GM23248 (cell line): ENCODE measurements at regions not wholly inside any gene's neighbourhood (a gene's known extent, or its start where the extent isn't known, plus 50 kb on each side); places are given as distances from the start of the nearest gene placed in this dataset.

ENCODE experiments used
- DNase-seq: peaks from one replicate; pipeline ENCODE4 v3.0.0-alpha.2; 2015
- H2AFZ ChIP-seq: fragments of 200-600 bp; sonication (generic); 2 replicates; pipeline ENCODE4 v1.6.1; 2016; ENCODE audit warnings: antibody characterized with exemption
- H3F3A ChIP-seq: fragments of 200-600 bp; sonication (generic); 2 replicates; pipeline ENCODE4 v1.6.1; 2016; ENCODE audit warnings: mild to moderate bottlenecking, antibody characterized with exemption, mixed run types; ENCODE audit not compliant: insufficient read depth
- H3K27ac ChIP-seq: fragments of 200-600 bp; sonication (generic); 2 replicates; pipeline ENCODE4 v1.5.1; 2016; ENCODE audit warnings: mild to moderate bottlenecking
- H3K27me3 ChIP-seq: fragments of 200-600 bp; sonication (generic); replicated peaks from 2 replicates; pipeline ENCODE4 v1.6.1; 2016; ENCODE audit warnings: mild to moderate bottlenecking; ENCODE audit not compliant: insufficient read depth
- H3K36me3 ChIP-seq: fragments of 200-600 bp; sonication (generic); 2 replicates; pipeline ENCODE4 v1.6.1; 2016; ENCODE audit warnings: low read depth, mild to moderate bottlenecking
- H3K4me1 ChIP-seq: fragments of 200-600 bp; sonication (generic); 2 replicates; pipeline ENCODE4 v1.6.1; 2016; ENCODE audit warnings: mild to moderate bottlenecking; ENCODE audit not compliant: insufficient read depth
- H3K4me2 ChIP-seq: fragments of 200-600 bp; sonication (generic); one replicate; pipeline ENCODE4 v1.6.1; 2016; ENCODE audit warnings: mild to moderate bottlenecking; ENCODE audit not compliant: unreplicated experiment
- H3K4me3 ChIP-seq: fragments of 200-600 bp; sonication (generic); 2 replicates; pipeline ENCODE4 v1.5.1; 2016; ENCODE audit warnings: mild to moderate bottlenecking
- H3K79me2 ChIP-seq: fragments of 200-600 bp; sonication (generic); 2 replicates; pipeline ENCODE4 v1.6.1; 2016; ENCODE audit warnings: mild to moderate bottlenecking; ENCODE audit not compliant: insufficient read depth
- H3K9ac ChIP-seq: fragments of 200-600 bp; sonication (generic); 2 replicates; pipeline ENCODE4 v1.6.1; 2016; ENCODE audit warnings: mild to moderate bottlenecking
- H3K9me2 ChIP-seq: fragments of 200-600 bp; sonication (generic); 2 replicates; pipeline ENCODE4 v1.6.1; 2016; ENCODE audit warnings: mixed run types, mild to moderate bottlenecking, moderate library complexity; ENCODE audit not compliant: insufficient read depth
- H3K9me3 ChIP-seq: fragments of 200-600 bp; sonication (generic); one replicate; pipeline ENCODE4 v1.6.1; 2017; ENCODE audit warnings: low read depth
- H4K20me1 ChIP-seq: fragments of 200-600 bp; sonication (generic); 2 replicates; pipeline ENCODE4 v1.6.0; 2016; ENCODE audit not compliant: insufficient read depth
- EZH2 ChIP-seq: fragments of 200-600 bp; sonication (generic); IDR thresholded peaks from 2 replicates; pipeline ENCODE4 v1.6.1; 2018; ENCODE audit warnings: antibody characterized with exemption, mild to moderate bottlenecking; ENCODE audit not compliant: insufficient read depth, poor library complexity, severe bottlenecking
- EZH2phosphoT487 ChIP-seq: fragments of 200-600 bp; sonication (generic); IDR thresholded peaks from 2 replicates; pipeline ENCODE4 v1.6.1; 2018; ENCODE audit warnings: antibody characterized with exemption, moderate library complexity, mild to moderate bottlenecking, low read depth; ENCODE audit not compliant: insufficient read depth
- WGBS, 2 experiments: methylation state at CpG; one replicate each; pipeline ENCODE4 v1.1.6; 2015 to 2017; ENCODE audit warnings: low lambda C conversion rate in 2 of 2, low coverage in 1 of 2; ENCODE audit errors: missing lambda C conversion rate in 2 of 2; 5-methylcytosine and 5-hydroxymethylcytosine counted together
- in situ Hi-C: fragments of 300-500 bp; cut with MboI; formaldehyde crosslinking; loops from 2 replicates; pipeline ENCODE4 v1.15.0; 2020

DNA sequence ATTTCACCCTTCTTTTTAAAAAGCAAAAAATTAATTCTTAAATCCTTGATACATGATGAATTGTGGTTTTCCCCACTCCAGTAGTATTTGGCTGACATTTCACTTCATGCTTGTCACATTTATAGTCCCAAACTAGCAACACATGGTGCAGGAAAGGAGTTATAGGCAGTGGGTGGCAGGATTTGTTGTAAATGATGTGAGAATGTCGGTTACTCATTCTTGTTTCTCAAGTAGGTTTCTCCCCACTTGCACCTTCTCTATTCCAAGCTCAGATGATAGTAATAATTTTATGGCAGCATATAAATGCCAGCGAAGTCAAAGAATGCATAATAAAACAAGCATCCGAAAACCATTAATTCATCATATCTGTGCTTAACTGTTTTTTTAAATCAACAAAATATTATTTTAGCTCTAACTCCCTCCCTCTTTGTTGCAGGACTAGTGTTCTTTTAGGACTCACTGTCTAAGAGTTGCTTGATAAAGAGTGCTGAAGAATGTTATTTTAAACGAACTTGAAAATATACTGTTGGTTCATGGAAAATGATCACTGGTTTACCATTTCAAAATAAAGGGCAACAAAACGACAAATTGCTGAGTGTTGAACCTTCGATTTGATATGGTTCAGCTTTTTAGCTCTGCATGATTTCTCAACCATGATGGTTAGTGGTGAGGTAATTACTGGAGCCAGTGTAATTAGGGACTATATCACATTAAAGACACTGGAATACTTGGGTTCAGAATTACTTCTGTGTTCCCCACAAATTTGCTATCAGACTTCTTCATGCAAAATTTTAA lies 88.1 kb upstream of the ADAMTSL1 start:
- Histone ChIP-seq H3K4me3 (peak overlapping the region; percentile 25), H3K4me1 (peaks cover 43% of the 10 kb centered on the region), H3K36me3 (no peaks in the 10 kb centered on the region), H3K9me2 (no peaks in the 10 kb centered on the region), H4K20me1 (no peaks in the 10 kb centered on the region), H3K9me3 (no peaks in the 10 kb centered on the region), H3K27me3 (no peaks in the 10 kb centered on the region), H3K79me2 (no peaks in the 10 kb centered on the region), H2AFZ (no peak overlapping the region), H3F3A (peaks cover 22% of the 10 kb centered on the region), H3K27ac (peak overlapping the region; percentile 46), H3K4me2 (peak overlapping the region; percentile 77), H3K9ac (no peak overlapping the region)
- TF ChIP-seq EZH2: no peak
- 0 out of 2 replicates have a peak, but pooled peaks have one; percentile 76 for TF ChIP-seq EZH2phosphoT487
- in situ Hi-C loops: no loop called here
- WGBS, 2 experiments: 1 to 2% methylated on average over 6 of the region's 6 CpGs
- DNase-seq: peak; percentile 81

DNA sequence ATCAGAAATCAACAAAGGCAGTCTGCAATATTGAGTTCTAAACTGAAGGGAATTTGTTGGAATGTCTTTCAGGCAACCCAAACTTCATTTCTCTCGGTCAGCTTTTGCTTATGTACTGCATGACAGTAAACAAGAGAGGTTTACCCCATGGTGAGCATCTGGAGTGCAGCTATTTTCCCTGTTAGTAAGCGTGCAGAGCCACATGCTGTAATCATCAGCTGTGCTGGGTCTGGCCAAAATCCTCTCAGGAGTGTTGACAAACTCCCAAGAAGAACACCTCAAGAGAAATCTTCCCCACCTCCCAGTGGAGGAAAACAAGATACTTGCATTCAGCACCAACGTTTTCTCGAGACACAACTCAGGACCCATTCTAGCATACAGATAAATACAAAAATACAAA lies 83.6 kb upstream of the ADAMTSL1 start:
- Histone ChIP-seq H4K20me1 (no peaks in the 10 kb centered on the region), H3K27ac (no peak overlapping the region), H3K9me2 (no peaks in the 10 kb centered on the region), H3K4me3 (no peak overlapping the region), H3F3A (peaks cover 49% of the 10 kb centered on the region), H3K9ac (no peak overlapping the region), H2AFZ (no peak overlapping the region), H3K27me3 (no peaks in the 10 kb centered on the region), H3K4me1 (peaks cover 37% of the 10 kb centered on the region), H3K79me2 (no peaks in the 10 kb centered on the region), H3K9me3 (no peaks in the 10 kb centered on the region), H3K4me2 (peak overlapping the region; percentile 2), H3K36me3 (no peaks in the 10 kb centered on the region)
- WGBS, 2 experiments: 12% methylated on average over 4 of the region's 4 CpGs
- no peak for TF ChIP-seq EZH2phosphoT487
- peak; percentile 84 for DNase-seq
- in situ Hi-C loops: no loop called here

DNA sequence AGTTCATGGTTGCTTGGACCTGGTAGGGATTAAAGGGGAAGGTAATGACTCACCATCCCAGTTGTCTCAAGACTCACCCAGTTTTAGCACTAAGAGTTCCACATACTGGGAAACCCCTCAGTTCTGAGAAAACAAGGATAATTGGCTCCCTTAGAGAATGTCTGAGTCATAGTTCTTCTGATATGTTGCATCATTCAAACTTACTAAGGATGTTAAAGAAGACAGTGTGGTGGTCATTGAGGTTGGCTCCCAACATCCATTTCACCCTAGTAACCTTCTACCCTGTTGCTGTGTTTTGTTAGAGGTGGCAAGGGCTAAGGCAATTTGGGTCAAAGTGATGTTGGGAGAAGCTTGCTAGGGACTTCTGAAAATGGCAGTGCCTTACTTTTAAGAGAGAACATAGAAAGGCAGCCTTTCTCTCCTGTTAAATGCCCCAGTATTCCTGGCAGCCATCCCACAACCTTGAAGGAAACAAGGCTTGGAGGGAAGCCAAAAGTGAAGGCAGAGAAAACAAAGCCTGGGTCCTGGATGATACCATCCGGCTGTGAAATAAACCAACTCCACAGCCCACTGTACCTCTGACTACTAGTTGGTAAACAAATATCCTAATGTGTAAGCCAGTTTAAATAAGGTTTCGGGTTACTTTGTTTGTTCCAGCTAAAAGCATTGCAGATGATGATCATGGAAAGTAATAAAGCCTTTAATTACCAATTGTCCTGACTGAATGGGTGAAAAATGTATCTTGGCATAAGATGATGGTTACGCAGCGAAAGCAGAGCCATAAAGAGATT lies 80.4 kb upstream of the ADAMTSL1 start:
- Histone ChIP-seq H3K9me3 (no peaks in the 10 kb centered on the region), H3K36me3 (no peaks in the 10 kb centered on the region), H3K4me3 (no peak overlapping the region), H3K4me1 (peaks cover 24% of the 10 kb centered on the region), H3K9ac (0 out of 2 replicates have a peak overlapping the region, but pooled peaks have one; percentile 1), H3K27ac (peak overlapping the region; percentile 65), H3K27me3 (no peaks in the 10 kb centered on the region), H3F3A (peaks cover 35% of the 10 kb centered on the region), H3K4me2 (no peak overlapping the region), H4K20me1 (no peaks in the 10 kb centered on the region), H2AFZ (no peak overlapping the region), H3K79me2 (no peaks in the 10 kb centered on the region), H3K9me2 (no peaks in the 10 kb centered on the region)
- in situ Hi-C loops: no loop called here
- WGBS, 2 experiments: 41 to 44% methylated on average over 4 of the region's 4 CpGs
- peak; percentile 92 for DNase-seq
- TF ChIP-seq EZH2phosphoT487 (no peak), EZH2 (no peak)

DNA sequence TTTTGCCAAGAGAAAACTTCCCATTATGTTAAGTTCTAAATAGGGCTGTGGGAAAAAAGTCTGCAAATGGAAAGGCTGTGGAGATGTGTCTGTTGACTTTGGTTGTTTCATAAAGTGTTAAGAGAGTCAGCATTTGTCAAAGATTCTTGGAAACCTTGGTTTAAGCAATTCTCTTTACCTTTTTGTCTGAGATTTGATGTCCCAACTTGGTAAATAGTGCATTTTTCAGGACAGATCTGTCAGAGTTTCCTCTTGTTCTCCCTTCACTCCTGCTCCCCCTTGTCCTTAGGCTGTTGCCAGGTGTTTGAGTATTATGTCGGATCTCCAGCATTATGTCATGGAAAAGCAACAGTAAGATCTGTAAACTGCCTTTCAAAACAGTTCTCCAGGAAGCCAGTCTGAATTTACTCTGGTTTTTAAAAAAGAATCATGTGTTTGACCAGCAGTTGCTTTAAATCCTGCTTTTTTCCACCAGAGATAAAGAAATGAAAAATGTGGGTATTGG lies 79.1 kb upstream of the ADAMTSL1 start:
- H3K4me3 ChIP-seq: no peak overlapping the region
- no peak overlapping the region for H3K9ac ChIP-seq
- H3K9me2 ChIP-seq: no peaks in the 10 kb centered on the region
- peaks cover 24% of the 10 kb centered on the region for H3K4me1 ChIP-seq
- H4K20me1 ChIP-seq: no peaks in the 10 kb centered on the region
- in situ Hi-C loops: no loop called here
- H3K79me2 ChIP-seq: no peaks in the 10 kb centered on the region
- no peaks in the 10 kb centered on the region for H3K9me3 ChIP-seq
- 49 to 72% methylated on average over 1 of the region's 1 CpG for WGBS, 2 experiments
- DNase-seq: no peak
- H3K36me3 ChIP-seq: no peaks in the 10 kb centered on the region
- peaks cover 35% of the 10 kb centered on the region for H3F3A ChIP-seq
- H3K27me3 ChIP-seq: no peaks in the 10 kb centered on the region
- no peak overlapping the region for H2AFZ ChIP-seq
- no peak overlapping the region for H3K4me2 ChIP-seq
- no peak overlapping the region for H3K27ac ChIP-seq
- TF ChIP-seq EZH2phosphoT487 (no peak), EZH2 (no peak)
